ENCODE measurements at regions not wholly inside any gene's neighbourhood (a gene's known extent, or its start where the extent isn't known, plus 50 kb on each side); places are given as distances from the start of the nearest gene placed in this dataset.

DNA sequence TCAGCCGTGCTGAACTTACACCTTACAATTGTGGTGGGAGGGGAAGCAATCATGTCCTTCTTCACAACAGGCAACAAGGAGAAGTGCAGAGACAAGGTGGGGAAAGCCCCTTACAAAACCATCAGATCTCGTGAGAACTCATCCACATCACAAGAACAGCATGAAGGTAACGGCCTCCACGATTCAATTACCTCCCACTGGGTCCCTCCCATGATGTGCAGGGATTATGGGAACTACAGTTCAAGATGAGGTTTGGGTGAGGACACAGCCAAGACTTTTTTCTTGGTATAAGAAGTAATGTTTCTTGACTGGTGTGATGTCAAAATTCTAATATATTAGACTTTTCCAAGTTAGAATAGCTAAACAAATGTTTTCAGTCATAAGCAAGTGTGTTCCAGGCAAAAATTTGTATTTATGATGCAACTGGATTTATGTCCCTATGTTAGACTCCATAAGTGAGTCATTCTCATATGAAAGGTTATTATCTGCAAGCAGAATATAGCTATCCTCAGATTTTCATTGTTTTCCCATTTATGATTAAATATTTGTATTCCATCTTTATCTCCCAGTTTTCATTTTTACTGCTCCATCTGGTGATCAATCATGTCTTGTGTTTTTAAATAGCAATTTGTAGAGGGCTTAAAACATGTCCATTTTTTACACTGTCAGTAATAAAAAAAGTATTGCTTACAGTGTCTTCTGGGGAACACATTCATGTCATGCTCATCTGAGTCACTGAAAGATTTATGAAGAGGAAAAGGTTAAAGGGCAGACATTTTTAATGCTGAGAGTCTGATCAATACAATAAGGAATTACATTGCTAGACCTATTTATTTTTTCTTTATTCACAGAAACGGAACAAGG is 995.2 kb upstream of the CDH2 start:
- DNase-seq (ENCODE audit: low read depth): no peak

- DNase-seq (ENCODE audit: low read depth): no peak
Measured at GRCh38 chr18:29169599-29169998, 992.7 kb upstream of the CDH2 start.

GRCh38 chr18:29164993-29165599 is 988.2 kb upstream of the CDH2 start:
- DNase-seq (ENCODE audit: low read depth): peak; percentile 91

DNA sequence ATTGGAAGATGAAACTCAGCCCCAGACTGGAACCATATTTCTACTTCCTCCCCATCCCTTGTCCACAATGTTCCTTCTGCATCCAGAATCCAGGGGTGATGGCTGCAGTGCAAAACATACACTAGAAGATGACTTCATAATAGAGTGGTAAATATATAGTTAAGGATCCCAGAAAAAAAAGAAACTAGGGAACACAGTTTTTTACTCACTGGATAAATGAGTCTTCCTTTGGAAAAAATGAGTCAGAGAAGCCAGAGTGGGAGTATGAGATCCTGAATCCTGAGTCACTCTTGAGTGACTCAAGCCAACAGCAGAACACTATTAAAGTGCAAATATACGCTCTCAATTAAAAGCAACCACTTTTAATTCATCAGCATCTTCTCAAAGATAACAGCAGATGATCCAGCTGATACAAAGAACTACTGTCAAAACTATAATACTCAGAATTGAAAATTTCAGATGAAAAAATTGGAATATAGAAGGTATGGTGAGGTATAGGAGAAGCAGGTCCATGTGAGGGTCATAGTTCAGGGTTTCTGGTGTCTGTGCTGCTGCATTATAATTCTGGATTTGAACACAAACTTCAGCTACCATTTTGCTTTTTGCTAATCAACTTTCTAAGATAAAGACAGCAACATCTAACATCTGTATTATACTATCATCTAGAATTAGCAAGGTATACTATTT is 987.2 kb upstream of the CDH2 start:
- DNase-seq (ENCODE audit: low read depth): peak; percentile 95

DNA sequence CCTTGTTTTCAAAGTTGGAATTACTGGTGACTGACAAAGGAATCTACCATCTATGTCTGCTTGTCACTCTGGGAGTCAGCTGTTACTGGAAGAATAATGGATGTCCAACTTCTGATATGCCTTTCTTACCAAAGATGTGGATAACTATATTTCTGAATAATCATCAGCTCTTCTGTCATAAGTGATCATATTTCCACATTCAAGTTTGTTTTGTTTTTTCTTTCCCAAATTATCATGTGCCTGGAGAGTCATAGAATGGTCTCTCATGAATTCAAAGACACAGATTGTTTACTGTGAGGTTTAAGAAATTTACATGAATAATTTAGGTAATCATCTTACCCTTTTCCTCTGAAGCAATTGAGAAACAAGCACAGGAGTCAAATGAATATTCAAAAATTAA is 986.7 kb upstream of the CDH2 start:
- DNase-seq (ENCODE audit: low read depth): no peak

- DNase-seq (ENCODE audit: low read depth): no peak
Measured at GRCh38 chr18:29161429-29161828, 984.5 kb upstream of the CDH2 start.

GRCh38 chr18:29160170-29160569 is 983.2 kb upstream of the CDH2 start:
- no peak for DNase-seq (ENCODE audit: low read depth)

DNA sequence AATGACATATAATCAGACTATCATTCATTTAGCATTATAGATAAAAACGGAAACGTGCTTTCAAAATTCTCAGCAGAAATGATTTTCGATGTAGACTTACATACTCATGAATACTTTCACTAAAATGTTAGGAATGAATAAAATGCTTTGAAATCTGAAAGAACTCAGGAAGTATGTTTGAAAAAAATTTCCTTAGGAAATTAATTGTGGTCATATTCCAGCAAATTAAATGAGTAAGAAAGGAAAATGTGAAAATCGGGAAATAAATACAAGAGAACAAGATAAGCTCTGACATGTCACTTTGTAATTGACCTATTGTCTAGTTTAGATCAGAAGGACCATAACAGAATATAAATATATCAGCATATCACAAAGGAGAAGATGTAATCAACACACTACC is 981.0 kb upstream of the CDH2 start:
- no peak for DNase-seq (ENCODE audit: low read depth)

- DNase-seq (ENCODE audit: low read depth): peak; percentile 15
Measured at GRCh38 chr18:29157057-29157780, 980.3 kb upstream of the CDH2 start.

DNA sequence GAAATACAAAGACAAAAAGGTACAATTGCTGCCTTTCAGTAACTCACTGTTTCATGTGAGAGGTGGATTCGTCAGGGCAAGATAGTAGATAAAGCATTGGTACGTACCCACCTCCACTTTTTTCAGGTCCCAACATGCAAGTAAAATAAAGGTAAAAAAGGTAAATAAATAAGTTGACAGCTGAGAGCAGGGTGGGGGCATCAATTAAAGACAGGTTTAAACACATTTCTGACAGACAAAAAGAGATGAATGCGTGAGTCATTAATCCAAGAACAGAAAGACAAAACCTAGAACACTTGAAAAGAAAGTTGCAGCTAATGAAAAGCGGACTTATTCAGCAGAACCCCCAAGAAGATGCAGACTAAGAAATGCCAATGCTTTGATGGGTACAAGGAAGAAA is 979.6 kb upstream of the CDH2 start:
- no peak for DNase-seq (ENCODE audit: low read depth)

- peak; percentile 92 for DNase-seq (ENCODE audit: low read depth)
Measured at GRCh38 chr18:29154758-29155725, 978.1 kb upstream of the CDH2 start.

- peak; percentile 52 for DNase-seq (ENCODE audit: low read depth)
Measured at GRCh38 chr18:29154196-29154757, 977.3 kb upstream of the CDH2 start.

- DNase-seq (ENCODE audit: low read depth): no peak
Measured at GRCh38 chr18:29153091-29153490, 976.2 kb upstream of the CDH2 start.

DNA sequence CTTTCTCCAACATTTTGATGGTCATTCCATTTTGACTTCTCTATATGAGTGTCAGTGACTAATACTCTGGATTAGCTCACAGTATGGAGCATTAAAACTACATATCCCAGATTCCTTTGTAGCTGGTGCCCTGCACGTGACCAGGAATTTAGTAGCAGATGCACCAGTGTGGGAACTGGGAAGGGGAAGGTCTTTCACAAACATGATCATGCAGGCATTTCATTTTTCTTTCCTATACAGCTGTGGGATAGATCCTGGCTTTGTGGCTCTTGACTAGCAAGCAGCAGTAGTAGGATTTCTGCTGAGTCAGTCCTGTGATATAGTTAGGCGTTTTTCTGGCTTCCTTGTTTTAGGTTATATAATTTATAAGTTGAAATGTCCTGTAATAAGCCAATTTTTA is 971.0 kb upstream of the CDH2 start:
- peak; percentile 71 for DNase-seq (ENCODE audit: low read depth)

GRCh38 chr18:29146068-29146467 is 969.1 kb upstream of the CDH2 start:
- no peak for DNase-seq (ENCODE audit: low read depth)

- DNase-seq (ENCODE audit: low read depth): no peak
Measured at GRCh38 chr18:29140590-29140989, 963.7 kb upstream of the CDH2 start.

GRCh38 chr18:29137773-29138495 is 961.0 kb upstream of the CDH2 start:
- DNase-seq (ENCODE audit: low read depth): no peak

GRCh38 chr18:29123706-29124530 is 947.0 kb upstream of the CDH2 start:
- DNase-seq (ENCODE audit: low read depth): no peak

- DNase-seq (ENCODE audit: low read depth): no peak
Measured at GRCh38 chr18:29104671-29105070, 927.7 kb upstream of the CDH2 start.
